ENCODE measurements at regions not wholly inside any gene's neighbourhood (a gene's known extent, or its start where the extent isn't known, plus 50 kb on each side); places are given as distances from the start of the nearest gene placed in this dataset.

DNA sequence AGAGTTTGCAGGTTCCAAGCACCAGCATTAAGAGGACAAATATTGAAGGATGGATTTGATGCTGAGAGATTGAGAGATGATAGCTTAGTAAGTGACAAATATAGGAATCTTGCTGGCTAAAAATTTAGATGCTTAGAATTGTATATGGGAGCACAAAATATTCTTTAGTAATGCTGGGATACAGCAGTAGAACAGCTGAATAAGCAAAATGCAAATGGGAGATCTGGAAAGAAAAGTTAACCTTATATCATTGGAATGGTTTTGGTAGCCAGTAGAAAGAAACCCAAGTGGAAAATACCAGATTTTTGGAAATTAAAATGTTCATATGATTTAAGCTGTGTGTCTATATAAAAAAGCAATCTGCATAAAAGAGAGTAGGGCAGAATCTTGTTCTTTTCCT lies 308.6 kb upstream of the CPEB2 start:
- Mint-ChIP-seq H3K27me3 (peaks cover 17% of the 10 kb centered on the region), H3K4me3 (no peak overlapping the region), H3K36me3 (ENCODE audit: low read depth) (no peaks in the 10 kb centered on the region), H3K9me3 (peaks cover 5% of the 10 kb centered on the region), H3K4me1 (ENCODE audit: low read depth) (no peaks in the 10 kb centered on the region), H3K27ac (no peak overlapping the region)

DNA sequence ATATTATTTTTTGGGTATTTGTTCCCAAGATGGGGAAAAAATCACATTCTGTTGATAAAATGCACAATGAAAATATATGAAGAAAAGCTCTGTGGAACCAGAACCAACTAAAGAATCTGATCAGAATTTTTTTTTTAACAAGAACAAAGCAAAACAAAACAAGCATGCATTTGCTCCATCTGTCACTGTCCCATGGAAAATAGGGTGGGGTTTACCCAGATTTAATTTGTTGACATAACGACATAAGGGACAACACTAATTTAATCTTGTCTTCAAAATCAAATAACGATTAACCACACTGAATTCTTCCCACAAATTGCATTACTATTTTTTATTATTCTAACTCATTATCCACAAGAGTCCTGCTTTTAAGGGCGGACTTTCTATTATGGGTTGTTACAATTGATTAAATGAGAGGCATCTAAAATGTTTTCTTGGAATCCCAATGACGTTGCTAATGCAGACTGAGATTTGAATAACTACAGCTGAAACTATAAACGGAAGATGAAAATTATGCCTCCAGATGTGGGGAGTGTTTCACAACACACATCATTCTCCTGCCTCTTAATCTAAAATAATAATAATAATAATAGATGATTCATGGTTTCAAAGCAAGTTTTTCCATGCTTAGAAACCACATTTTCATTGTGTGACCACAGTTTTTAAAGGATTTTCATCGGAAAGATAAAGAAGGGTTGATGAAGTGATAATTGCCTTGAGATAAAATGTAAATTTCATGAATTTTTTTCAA lies 307.0 kb upstream of the CPEB2 start:
- Mint-ChIP-seq H3K4me1 (ENCODE audit: low read depth) (no peaks in the 10 kb centered on the region), H3K4me3 (no peak overlapping the region), H3K36me3 (ENCODE audit: low read depth) (no peaks in the 10 kb centered on the region), H3K9me3 (peaks cover 5% of the 10 kb centered on the region), H3K27ac (no peak overlapping the region), H3K27me3 (peaks cover 16% of the 10 kb centered on the region)

DNA sequence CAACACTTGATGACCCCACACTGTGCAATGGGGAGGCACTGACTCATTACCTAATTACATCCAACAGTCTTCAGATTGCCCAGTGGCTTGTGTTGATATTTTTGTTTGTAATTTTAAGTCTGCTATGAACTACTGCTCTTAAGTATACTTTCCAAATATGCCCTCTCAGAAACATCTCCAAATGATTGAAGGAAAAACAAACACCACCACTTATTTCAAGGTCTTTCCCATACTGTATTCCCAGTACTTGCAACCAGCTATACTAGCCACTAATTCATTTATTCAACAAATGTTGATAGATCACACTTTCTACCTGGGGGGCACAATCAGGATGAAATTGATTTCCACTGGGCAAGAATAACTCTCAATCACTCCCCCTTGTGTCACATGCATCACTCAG lies 302.2 kb upstream of the CPEB2 start:
- H3K27ac Mint-ChIP-seq: no peak overlapping the region
- H3K36me3 Mint-ChIP-seq (ENCODE audit: low read depth): no peaks in the 10 kb centered on the region
- H3K27me3 Mint-ChIP-seq: peaks cover 20% of the 10 kb centered on the region
- no peak overlapping the region for H3K4me3 Mint-ChIP-seq
- no peaks in the 10 kb centered on the region for H3K9me3 Mint-ChIP-seq
- H3K4me1 Mint-ChIP-seq (ENCODE audit: low read depth): peaks cover 7% of the 10 kb centered on the region

DNA sequence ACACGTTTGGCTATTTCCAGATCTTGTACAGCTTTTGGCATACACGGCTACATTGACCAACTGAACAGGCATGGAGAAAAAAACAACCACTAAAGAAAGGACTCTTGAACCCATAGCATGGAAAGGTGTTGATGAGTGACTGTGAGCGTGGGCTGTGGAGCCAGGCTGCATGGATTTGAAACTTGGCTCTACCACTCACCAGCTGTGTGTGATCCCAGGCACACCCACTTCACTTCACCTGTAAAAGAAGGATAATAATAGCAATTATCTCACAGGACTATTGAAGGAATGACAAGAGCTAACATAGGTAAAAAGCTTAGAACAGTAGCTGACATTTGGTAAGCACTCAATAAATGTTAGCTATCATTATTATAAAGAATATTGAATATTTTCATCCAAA lies 301.7 kb upstream of the CPEB2 start:
- H3K4me3 Mint-ChIP-seq: no peak overlapping the region
- H3K27ac Mint-ChIP-seq: no peak overlapping the region
- peaks cover 19% of the 10 kb centered on the region for H3K27me3 Mint-ChIP-seq
- H3K36me3 Mint-ChIP-seq (ENCODE audit: low read depth): no peaks in the 10 kb centered on the region
- H3K9me3 Mint-ChIP-seq: no peaks in the 10 kb centered on the region
- H3K4me1 Mint-ChIP-seq (ENCODE audit: low read depth): peaks cover 7% of the 10 kb centered on the region

DNA sequence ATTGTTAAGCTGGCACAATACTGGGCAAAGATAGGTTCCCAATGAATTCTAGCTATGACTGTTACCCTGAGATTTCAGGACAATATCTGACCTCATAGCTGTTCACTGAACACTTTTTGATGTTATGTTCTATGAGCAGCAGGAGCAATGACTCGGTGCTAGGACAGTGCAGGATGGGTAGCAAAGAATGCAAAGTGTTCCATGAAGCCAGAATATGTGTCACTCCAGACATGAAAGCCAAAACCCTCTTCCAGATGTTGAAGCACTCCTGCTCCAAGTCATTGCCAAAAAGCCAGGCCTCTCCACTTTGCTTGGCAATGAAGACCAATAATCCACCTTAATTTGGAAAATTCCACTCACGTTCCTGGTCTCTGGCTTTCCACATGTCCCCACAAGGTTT lies 300.9 kb upstream of the CPEB2 start:
- no peaks in the 10 kb centered on the region for H3K9me3 Mint-ChIP-seq
- peaks cover 18% of the 10 kb centered on the region for H3K27me3 Mint-ChIP-seq

DNA sequence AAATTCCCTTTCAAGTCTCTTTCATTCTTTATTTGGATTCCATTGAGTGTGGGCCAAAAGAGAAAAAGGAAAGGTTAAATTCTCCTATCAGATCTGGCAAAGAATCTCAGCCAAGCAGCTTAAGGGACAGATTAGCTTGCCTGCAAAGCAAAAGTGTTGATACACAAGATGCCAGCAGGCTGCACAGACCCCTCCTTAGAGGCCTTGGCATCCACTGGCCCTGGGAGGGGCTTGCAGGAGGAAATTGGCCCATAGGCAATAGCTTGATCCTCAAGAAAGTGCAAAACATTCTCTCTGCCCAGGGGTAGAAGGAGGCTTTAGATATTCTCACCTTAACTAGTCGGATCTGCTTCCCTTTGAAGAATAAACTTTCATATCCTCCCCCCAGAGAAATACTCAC lies 300.4 kb upstream of the CPEB2 start:
- Mint-ChIP-seq H3K36me3 (ENCODE audit: low read depth) (no peaks in the 10 kb centered on the region), H3K4me3 (no peak overlapping the region), H3K9me3 (no peaks in the 10 kb centered on the region), H3K4me1 (ENCODE audit: low read depth) (peaks cover 7% of the 10 kb centered on the region), H3K27ac (no peak overlapping the region), H3K27me3 (peaks cover 18% of the 10 kb centered on the region)

More for the DNA sequence above, 300.9 kb upstream of the CPEB2 start:
- Mint-ChIP-seq H3K4me3 (no peak overlapping the region), H3K27ac (no peak overlapping the region), H3K36me3 (ENCODE audit: low read depth) (no peaks in the 10 kb centered on the region), H3K4me1 (ENCODE audit: low read depth) (peaks cover 7% of the 10 kb centered on the region)

DNA sequence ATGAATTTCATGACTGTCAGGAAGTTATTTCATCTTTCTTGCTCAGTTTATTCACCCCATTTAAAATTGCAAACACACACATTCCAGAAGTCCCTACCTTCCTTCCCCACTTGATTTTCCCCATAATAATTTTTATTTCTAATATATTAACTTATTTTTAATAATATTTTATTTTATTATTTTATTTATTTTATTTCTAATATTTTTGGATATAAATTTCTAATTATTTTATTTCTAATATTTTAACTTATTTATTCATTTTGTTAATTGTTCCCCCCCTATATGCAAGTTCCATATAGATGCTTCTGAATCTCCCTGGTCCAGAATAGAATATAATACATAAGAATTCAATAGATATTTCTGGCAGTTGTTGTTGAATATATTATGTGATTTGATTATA lies 293.7 kb upstream of the CPEB2 start:
- no peaks in the 10 kb centered on the region for H3K4me1 Mint-ChIP-seq (ENCODE audit: low read depth)
- peaks cover 22% of the 10 kb centered on the region for H3K27me3 Mint-ChIP-seq
- H3K4me3 Mint-ChIP-seq: no peak overlapping the region
- no peak overlapping the region for H3K27ac Mint-ChIP-seq
- H3K9me3 Mint-ChIP-seq: no peaks in the 10 kb centered on the region
- H3K36me3 Mint-ChIP-seq (ENCODE audit: low read depth): no peaks in the 10 kb centered on the region

DNA sequence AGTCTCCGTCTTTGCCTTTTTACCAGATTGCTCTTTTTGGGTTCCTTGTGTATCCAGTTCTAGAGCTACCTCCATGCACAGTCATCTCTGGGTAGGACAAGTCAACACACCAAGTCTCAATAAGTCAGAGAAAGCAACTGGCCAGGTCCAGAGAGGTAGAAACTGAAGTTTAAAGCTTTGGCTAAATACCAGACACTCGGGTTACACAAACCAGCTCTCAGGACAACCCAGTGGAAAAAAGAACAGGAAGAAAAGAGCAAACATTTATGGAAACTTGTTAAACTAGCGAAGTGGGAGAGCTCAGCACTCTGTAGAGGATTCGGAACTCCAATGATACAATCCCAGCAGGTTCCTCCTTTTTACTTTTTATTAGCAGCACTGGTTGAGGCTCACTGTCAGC lies 291.0 kb upstream of the CPEB2 start:
- Mint-ChIP-seq H3K9me3 (no peaks in the 10 kb centered on the region), H3K27me3 (peaks cover 21% of the 10 kb centered on the region), H3K4me1 (ENCODE audit: low read depth) (no peaks in the 10 kb centered on the region), H3K36me3 (ENCODE audit: low read depth) (no peaks in the 10 kb centered on the region), H3K27ac (no peak overlapping the region), H3K4me3 (no peak overlapping the region)

DNA sequence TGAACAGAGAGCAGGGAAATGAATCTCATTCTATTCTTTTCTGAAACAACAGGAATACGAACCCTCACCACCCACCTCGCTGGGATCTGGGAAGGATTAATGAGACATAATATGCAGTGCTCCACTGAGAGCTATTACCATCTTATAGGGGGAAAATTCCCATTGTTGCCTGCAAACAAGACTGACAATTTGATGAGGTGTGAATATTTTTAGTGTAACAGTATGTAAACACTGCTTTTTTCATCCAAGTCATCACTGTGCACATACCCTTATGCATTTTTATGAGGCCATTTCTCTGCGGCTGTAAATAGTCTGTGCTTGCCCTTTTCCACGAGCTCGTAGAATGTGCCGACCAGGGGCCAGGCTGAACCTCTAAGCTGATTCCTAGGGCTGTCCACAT lies 285.6 kb upstream of the CPEB2 start:
- H3K4me3 Mint-ChIP-seq: no peak overlapping the region
- peaks cover 19% of the 10 kb centered on the region for H3K27me3 Mint-ChIP-seq
- peaks cover 12% of the 10 kb centered on the region for H3K9me3 Mint-ChIP-seq
- no peaks in the 10 kb centered on the region for H3K4me1 Mint-ChIP-seq (ENCODE audit: low read depth)
- H3K36me3 Mint-ChIP-seq (ENCODE audit: low read depth): no peaks in the 10 kb centered on the region
- no peak overlapping the region for H3K27ac Mint-ChIP-seq

DNA sequence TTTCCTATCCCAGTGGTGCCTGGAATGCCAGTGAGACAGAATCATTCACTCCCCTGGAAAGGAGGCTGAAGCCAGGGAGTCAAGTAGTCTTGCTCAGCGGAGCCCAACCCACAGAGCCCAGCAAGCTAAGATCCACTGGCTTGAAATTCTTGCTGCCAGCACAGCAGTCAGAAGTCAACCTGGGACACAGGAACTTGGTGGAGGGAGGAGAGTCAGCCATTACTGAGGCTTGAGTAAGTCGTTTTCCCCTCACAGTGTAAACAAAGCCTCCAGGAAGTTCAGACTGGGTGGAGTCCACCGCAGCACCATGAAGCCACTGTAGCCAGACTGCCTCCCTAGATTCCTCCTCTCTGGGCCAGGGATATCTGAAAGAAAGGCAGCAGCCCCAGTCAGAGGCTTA lies 283.2 kb upstream of the CPEB2 start:
- no peaks in the 10 kb centered on the region for H3K36me3 Mint-ChIP-seq (ENCODE audit: low read depth)
- no peak overlapping the region for H3K27ac Mint-ChIP-seq
- no peak overlapping the region for H3K4me3 Mint-ChIP-seq
- H3K4me1 Mint-ChIP-seq (ENCODE audit: low read depth): no peaks in the 10 kb centered on the region
- peaks cover 12% of the 10 kb centered on the region for H3K9me3 Mint-ChIP-seq
- peaks cover 19% of the 10 kb centered on the region for H3K27me3 Mint-ChIP-seq

DNA sequence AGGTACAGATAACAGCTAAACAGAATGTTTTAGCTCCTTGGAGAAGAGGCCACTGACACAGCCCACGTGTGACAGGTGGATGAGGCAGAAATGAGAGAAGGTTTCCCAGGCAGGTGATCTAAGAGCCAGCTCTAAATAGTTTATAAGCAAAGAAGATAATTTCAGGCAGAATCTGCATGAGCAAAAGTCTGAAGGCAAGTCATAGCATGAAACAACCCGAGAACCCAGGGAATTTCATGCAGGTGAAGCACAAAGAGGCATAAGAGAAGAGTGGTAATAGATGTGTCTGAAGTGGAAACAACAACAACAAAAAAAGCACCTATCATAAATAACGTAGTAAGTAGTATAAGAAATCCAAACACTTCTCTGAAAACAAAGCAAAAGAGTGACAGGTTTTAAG lies 275.8 kb upstream of the CPEB2 start:
- no peaks in the 10 kb centered on the region for H3K4me1 Mint-ChIP-seq (ENCODE audit: low read depth)
- H3K9me3 Mint-ChIP-seq: peaks cover 10% of the 10 kb centered on the region
- H3K36me3 Mint-ChIP-seq (ENCODE audit: low read depth): no peaks in the 10 kb centered on the region
- H3K27me3 Mint-ChIP-seq: peaks cover 7% of the 10 kb centered on the region
- H3K27ac Mint-ChIP-seq: no peak overlapping the region
- H3K4me3 Mint-ChIP-seq: no peak overlapping the region

DNA sequence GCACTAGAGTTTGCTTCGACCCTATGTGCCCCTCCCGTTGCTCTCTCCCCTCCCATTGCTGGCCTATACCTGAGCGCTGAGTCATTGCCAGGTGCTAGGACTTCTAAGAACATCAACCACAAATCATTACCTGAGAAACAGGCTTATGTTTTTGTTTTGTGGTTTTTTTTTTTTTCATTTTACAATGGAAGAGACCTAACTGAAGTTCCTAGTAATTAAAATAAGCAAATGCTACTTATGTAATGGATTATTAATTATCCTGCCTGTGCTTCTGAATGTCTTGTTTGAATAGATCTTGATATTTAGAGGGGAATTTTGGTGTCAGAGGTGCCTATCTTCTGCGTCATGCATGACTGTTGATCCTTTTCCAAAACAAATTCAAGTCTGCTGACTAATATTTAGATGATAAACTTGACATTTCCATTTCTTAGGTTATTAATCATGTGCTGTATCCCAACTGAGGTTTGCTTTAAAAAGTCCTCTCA lies 275.4 kb upstream of the CPEB2 start:
- H3K36me3 Mint-ChIP-seq (ENCODE audit: low read depth): no peaks in the 10 kb centered on the region
- H3K27me3 Mint-ChIP-seq: peaks cover 3% of the 10 kb centered on the region
- peaks cover 7% of the 10 kb centered on the region for H3K9me3 Mint-ChIP-seq
- no peaks in the 10 kb centered on the region for H3K4me1 Mint-ChIP-seq (ENCODE audit: low read depth)
- H3K4me3 Mint-ChIP-seq: no peak overlapping the region
- H3K27ac Mint-ChIP-seq: no peak overlapping the region

DNA sequence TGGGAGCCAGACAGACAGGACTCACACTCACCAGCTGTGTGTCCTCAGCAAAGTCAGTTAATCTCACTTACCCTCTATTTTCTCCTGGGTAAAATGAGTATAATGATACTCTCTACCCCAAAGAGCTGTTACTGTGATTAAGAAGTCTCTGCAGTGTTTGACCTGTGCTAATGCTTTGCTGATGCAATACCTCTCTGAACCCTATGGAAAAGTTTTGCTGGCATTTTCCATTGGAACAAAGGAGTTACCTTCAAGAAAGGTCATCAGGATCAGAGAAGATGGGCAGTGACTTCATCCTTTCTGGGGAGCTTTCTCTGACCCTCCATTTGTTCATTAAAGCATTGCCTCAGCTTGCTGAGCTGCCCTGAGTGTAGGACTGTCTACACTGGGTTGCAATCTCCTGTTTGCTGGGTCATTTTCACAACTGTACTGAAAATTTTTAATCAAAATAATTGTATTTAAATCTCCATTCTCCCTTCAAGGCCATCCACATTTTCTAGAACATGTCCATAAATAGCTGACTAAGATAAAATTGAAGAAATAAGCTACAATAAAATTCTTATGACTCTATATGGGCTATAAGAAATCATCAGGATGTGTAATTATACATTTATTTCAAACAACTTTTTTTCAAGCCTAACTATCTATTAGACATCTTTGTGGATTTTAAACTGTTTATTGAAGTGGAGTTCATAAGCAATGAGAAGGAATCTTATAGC lies 272.8 kb upstream of the CPEB2 start:
- H3K36me3 Mint-ChIP-seq (ENCODE audit: low read depth): no peaks in the 10 kb centered on the region
- H3K4me3 Mint-ChIP-seq: no peak overlapping the region
- peaks cover 7% of the 10 kb centered on the region for H3K9me3 Mint-ChIP-seq
- H3K27me3 Mint-ChIP-seq: peaks cover 3% of the 10 kb centered on the region
- H3K27ac Mint-ChIP-seq: no peak overlapping the region
- H3K4me1 Mint-ChIP-seq (ENCODE audit: low read depth): no peaks in the 10 kb centered on the region

DNA sequence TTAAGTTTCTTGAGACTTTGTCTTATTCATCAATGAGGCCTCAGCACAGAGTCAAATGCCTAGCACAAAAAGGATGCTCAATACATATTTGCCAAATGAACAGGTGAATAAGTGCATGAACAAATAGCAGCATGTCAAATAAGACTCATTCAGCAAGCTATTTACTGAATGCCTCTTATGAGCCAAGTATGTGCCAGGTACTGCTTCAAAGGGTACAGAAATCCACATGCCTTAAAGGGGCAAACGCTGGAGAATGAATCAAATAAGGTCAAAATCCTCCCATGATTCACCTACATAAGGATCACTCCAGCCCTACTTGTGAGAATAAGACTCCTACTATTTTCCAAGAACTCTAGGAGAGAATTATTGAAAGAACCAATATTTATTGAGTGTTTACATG lies 260.2 kb upstream of the CPEB2 start:
- Mint-ChIP-seq H3K27me3 (peaks cover 21% of the 10 kb centered on the region), H3K9me3 (no peaks in the 10 kb centered on the region), H3K27ac (no peak overlapping the region), H3K4me3 (no peak overlapping the region), H3K4me1 (ENCODE audit: low read depth) (no peaks in the 10 kb centered on the region), H3K36me3 (ENCODE audit: low read depth) (no peaks in the 10 kb centered on the region)

DNA sequence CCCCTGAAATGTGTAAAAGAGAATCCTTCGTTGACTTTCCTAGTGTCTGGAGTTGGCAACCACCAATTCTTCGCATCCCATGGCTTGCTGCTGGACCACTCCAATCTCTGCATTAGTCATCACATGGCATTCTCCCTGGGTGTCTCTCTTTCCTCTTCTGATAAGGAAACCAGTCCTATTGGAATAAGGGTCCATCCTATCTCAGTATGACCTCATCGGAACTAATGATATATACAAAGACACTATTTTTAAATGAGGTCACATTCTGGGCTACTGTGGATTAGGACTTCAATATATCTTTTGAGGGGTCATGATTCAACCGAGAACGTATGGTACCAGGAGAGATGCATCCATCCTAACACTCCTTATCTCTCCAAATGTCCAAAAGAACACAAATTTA lies 259.1 kb upstream of the CPEB2 start:
- Mint-ChIP-seq H3K36me3 (ENCODE audit: low read depth) (no peaks in the 10 kb centered on the region), H3K27me3 (peaks cover 21% of the 10 kb centered on the region), H3K9me3 (no peaks in the 10 kb centered on the region), H3K27ac (no peak overlapping the region), H3K4me3 (no peak overlapping the region), H3K4me1 (ENCODE audit: low read depth) (no peaks in the 10 kb centered on the region)

DNA sequence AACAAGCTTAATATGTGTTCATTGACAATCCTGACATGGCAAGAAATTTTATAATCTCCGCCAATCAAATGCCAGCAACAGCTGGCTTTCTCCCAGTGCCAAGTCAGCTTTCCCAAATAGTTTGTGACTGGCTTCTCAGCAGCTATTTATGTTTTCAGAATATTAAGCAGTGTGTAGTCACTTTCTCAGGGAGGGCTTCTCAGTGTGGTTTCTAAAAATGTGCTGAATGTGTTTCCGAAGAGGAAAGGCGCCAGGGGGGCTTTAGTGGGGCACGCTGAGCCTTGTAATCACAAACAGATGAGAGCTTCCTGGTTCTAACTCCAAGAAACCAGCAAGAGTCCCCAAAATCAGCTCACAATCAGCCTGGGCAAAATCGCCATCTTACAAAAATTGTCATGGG lies 258.7 kb upstream of the CPEB2 start:
- peaks cover 25% of the 10 kb centered on the region for H3K27me3 Mint-ChIP-seq
- H3K4me1 Mint-ChIP-seq (ENCODE audit: low read depth): no peaks in the 10 kb centered on the region
- H3K4me3 Mint-ChIP-seq: no peak overlapping the region
- no peaks in the 10 kb centered on the region for H3K9me3 Mint-ChIP-seq
- H3K27ac Mint-ChIP-seq: no peak overlapping the region
- H3K36me3 Mint-ChIP-seq (ENCODE audit: low read depth): no peaks in the 10 kb centered on the region

All from stimulated activated naive CD8-positive, alpha-beta T cell treated with anti-CD3 and anti-CD28 coated beads, Interleukin-15, Interleukin-2, amounts not matched to agents 100 ng/mL and 50 ng/mL, for 24 hours (primary cell).